OCI-M2 (cell line): ENCODE measurements at regions not wholly inside any gene's neighbourhood (a gene's known extent, or its start where the extent isn't known, plus 50 kb on each side); places are given as distances from the start of the nearest gene placed in this dataset.
A peak's percentile ranks its signal among the peaks of the same experiment; 100 is the strongest.
"Not testable (repeated sequence)": the region's sequence is repeated elsewhere in the genome, so short reads cannot be mapped to it uniquely, and the experiment has no call there.

Experiments
- DNase-seq: peaks from one replicate; lab custom pipeline; 2025; ENCODE audit not compliant: unreplicated experiment; lab: John Stamatoyannopoulos, UW

DNA sequence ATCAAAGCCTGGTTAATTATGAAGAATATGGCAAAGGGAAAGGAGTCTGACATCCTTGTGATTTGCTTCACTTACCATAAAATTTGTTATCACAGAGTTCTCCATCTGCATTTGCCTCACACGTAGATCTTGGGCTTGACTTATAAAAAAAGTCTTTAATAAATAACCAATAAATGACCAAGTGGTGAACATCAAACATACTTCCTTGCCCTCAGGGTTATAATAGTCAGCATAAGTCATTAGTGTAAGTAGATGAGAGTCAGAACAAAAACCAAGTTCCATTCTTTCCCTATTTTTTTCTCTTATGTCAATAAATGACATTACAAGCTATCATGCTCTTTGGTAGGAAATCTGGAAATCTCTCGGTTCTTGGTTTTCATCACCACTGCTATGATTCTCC lies 635.4 kb upstream of the ATXN7L3B start:
- no peak for DNase-seq

DNA sequence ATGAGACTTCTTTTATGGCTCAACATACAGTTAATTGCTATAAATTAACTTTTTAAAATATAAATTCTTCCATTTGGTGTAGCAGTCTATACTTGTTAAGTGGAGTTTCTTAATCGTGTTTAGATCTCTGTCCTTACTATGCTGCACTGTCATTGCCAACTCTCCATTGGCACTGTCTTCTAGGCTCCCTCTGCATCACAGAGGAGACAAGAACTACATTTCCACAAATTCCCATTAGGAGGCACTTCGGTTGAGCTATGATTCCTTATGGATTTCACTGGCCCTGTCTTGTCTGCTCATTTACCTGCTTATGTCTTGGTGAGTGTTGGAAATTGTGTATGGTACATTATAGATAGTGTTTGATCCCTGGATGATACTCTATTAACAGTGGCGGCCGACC lies 630.9 kb upstream of the ATXN7L3B start:
- DNase-seq, result no peak

DNA sequence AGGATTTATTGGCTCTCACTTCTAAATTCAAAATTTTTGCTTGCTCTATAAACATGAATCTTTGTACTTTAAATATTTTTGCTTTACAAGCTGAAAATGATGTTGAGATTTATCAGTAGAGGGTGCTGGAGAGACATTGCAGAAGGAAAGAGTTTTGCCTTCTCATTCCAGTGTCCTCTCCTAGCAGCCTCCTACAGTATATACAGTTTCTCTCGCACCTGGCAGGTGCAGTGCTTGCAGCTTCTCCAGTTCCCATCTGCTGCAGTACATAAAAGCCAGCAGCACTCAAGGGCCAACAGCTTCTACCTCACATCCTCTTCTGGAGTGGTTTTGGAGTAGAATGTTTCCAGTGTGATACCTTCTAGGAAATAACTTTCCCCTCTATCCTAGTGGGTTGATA lies 601.8 kb upstream of the ATXN7L3B start:
- DNase-seq, result no peak

DNA sequence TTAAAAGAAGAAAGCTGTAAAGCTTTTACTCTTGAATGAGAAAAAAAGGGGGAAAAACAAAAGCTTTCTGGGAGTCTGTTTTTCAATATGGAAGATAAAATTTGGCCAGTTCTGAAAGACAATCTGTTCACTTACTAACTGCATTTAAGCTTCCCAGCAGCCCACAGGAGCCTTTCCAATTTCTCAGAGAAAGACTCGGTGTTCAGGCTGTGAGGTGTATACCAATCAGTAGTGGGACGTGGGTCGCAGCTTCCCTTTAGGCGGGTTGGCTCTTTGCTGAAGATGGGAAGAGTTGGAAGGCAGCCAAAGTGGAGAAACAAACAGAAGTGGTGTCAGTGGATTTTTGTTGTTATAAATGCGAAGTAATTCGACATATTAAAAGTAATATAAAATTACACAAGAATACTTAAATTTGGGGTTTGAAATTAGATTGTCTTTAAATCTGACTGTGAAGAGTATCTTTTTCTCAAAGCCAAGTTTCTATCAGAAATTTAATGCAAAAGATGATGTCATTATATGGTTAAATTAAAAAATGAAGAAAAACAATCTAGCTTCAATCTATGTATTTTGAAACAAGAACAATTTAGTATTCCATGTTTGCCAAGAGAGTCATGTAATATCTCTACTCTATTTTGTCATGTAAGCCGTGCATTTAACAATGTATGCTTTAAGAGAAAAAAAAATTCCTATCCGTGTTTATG lies 590.2 kb upstream of the ATXN7L3B start:
- no peak for DNase-seq

DNA sequence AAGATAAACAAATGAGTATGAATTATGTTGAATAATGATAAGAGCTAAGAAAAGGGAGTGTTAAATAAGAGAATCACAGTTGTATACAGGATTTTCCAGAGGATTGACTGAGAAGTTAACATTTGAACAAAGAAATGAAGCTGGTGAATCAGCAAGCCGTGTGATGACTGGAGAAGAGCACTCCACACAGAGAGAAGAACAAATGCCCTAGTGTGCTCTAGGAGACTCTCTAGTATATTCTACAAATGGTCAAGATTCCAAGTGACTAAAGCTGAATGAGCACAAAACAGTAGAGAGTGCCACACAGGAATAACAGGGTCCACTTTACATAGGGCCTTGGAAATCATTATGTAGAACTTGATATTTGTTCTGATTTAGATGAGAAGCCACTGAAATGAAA lies 587.1 kb upstream of the ATXN7L3B start:
- DNase-seq, result no peak

DNA sequence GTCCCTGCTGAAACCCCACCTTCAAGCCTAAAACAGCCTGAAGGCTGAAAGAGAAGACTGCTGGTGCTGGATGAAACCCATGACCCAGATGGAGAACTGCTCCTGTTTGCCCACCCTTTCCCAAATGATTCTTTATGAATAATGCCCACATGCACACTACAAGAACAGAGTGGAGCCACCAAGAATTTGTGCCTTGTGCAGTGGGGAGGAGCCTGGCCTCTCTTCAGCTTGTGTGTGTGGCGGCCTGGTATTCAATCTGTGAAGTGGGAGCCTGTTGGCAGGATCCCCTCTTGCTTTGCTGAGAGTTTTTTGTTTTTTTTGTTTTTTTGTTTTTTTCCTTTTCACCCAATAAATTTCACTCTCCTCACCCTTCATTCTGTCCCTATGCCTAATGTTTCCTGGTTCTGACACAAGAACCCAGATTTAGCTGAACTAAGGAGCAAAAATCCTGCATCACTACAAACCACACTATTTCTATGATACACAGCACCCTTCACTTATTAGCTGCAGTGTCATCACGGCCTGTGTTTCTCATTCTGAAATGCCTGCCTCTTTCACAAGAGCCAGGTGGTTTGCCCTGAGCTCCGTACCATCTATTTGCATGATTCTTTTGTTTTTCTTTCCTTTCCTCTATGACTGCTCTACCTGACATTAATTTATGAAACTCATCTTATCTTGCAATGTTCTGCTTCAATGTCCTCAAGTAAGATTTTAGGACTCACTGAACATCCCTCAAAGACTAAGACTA lies 585.5 kb upstream of the ATXN7L3B start:
- no peak for DNase-seq

DNA sequence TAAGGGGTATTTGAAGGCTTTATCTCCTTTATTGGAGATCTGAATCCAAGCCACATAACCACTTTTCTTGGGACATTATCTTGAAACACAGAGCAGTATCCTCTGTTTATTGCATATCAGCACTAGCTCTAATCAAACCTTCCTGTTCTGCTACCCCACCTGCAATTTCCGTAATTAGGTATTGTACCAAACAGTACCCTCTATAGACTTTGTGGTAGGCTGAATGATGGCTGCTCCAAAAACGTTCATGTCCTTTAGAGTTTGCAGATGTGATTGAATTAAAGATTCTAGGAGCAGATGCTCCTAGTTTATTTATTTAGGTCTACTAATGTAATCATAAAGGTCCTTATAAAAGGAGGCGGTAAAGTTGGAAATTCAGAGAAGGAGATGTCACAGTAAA lies 573.0 kb upstream of the ATXN7L3B start:
- no peak for DNase-seq

DNA sequence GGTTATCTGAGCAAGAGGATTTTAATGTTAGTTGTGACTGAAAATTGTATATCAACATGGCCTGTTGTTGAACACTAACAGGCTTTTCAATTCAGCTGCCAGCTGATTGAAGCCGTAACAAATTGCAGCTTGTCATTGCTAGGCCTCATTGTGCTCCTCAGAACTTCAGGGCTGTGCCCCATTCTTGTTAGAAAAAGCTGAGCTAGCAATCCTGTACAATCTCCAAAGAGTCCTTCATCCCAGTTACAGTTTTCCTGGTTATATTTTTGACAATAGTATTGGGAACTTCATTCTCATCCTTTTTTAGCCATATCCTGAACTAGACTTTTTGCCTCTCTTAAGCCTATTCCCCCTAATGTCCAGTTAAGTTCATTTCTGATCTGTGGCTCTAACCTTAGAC lies 564.1 kb upstream of the ATXN7L3B start:
- no peak for DNase-seq

DNA sequence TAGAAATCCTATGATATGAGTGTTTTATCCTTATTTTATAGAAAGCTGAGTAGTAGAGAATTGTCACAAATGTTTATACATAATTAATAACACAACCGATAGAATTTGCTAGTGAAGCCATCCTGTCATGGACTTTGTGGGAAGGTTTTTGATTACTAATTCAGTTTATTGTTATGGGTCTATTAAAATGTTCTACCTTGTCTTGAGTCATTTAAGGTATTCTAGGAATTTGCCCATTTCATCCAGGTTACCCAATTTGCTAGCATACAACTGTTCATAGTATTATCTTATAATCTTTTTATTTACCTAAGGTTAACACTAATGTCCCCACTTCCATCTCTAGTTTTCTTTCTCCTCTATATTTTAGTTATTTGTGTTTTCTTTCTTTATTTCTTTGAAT lies 553.1 kb upstream of the ATXN7L3B start:
- no peak for DNase-seq

DNA sequence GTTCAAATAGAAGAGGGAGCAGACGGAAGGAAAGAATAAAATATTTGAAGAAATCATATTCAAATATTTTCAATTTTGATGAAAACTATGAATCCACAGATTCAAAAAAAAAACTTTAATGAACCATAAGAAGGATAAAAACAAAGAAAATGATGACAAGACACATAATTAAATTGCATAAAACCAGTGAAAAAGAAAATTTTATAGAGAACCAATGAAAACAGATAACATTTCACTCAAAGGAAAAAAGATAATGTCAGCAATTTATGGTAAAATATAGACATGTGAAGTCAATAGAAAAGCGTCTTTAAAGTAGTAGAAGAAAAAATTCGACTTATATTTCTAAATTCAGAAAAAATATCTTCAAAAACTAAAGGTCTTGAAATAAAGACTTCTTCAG lies 546.5 kb upstream of the ATXN7L3B start:
- no peak for DNase-seq

DNA sequence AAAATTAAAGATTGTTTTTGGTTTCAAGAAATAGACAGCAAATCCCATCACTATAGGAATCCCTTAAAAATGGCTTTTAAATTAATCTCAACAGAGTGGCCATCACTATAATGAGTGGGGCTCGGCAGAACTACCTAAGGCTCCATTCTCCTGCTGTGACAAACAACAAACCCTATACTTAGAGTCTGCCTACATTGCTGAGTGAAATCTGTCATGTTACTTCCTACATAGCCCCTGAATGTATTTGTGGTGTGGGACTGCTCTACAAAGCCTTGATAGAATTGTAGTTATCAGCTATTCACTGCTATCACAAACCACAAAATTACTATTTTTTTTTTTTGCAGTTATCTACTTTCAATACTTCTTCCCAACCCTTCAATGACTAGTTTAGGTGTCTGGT lies 538.7 kb upstream of the ATXN7L3B start:
- no peak for DNase-seq

DNA sequence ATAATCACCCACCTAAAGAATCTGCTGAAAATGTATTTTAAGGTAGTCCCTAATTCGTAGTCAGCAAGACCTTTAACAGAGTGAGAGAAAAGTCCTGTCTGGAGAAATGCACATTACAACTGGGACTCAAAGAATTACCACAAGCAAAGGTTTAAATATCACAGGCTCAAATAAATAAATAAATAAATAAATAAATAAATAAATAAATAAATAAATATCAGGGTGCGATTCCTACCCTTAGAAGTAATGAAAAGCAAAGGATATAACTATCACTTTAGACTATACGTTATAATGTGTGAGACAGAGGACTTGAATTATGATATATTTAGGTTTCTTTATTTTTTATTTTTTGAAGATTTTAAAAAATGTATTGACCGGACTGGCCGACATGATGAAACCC lies 522.5 kb upstream of the ATXN7L3B start:
- DNase-seq, result no peak

DNA sequence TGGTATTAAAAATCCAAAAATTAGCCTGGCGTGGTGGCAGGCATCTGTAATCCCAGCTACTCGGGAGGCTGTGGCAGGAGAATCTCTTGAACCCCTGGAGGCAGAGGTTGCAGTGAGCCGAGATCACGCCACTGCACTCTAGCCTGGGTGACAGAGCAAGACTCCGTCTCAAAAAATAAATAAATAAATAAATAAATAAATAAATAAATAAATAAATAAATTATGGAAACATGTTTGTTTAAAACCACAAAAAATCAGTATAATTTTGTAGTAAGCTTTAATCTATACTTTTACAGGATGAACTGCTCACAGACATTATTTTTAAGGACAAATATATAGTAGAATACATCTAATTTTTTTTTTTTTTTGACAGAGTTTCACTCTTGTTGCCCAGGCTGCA lies 521.3 kb upstream of the ATXN7L3B start:
- not testable (repeated sequence) for DNase-seq

DNA sequence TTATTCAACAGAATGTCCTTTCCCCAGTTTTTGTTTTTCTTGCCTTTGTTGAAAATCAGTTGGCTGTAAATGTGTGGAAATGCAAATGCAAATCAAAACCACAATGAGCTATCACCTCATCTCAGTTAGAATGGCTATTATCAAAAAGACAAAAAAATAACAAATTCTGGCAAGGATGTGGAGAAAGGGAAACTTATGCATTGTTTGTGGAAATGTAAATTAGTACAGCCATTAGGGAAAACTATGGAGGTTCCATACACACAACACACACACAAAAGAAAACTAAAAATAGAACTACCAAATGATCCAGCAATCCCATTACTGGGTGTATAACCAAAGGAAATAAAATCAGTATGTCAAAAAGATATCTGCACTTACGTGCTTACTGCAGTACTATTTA lies 518.8 kb upstream of the ATXN7L3B start:
- DNase-seq, result no peak

DNA sequence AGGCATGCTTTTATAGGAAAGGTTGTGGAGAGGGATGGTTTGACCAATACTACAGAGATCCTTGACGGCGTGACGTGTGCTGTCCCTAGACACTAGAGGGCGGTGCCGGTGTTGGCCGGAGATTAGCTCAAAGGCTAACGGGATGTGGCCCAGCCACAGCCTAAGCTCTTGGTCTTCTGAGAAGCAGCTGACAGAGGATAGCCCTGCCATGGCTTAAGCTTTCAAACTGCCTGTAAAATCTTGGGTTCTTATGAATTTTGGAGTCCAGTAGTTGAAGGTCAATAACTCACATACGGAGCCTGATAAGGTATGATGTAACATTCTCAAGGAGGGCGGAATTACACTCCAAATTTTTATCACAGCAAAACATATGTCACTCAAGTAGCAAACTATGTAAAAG lies 515.7 kb upstream of the ATXN7L3B start:
- peak; percentile 70 for DNase-seq

DNA sequence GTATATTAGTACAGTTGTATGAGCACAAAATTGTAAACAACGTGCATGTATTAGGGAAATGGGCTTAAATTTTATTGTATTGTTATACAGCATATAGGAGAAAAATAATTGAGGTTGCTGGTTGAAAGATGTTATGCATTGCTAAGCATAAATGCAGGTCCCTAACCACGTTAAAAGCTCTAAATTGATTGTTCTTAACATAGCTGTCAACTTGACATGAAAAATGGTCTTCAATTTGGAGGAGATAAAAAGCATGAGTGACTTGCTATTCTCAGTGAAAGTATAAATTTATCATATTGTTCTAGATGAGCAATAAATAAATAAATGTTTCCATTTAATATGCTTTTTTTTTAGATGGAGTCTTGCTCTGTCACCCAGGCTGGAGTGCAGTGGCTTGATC lies 506.6 kb upstream of the ATXN7L3B start:
- no peak for DNase-seq

DNA sequence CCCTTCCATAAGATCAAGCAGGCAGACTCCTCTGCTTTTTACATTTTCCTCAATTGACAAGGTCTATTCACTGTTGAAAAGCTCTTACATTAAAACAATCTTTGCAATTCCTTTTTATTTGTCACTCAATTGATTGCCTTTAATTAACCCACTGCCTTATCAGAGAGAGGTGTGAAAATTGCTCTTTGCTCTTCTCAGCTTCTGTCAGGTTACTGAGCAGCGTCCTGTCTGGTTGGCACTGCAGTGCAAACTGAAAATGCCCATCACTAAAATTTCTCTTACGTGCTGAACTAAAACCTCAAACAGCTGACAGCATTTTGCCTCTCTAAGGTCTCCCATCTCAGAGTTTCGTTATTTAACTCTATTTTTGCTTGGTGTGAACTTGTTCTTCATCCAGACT lies 504.1 kb upstream of the ATXN7L3B start:
- DNase-seq, result no peak

DNA sequence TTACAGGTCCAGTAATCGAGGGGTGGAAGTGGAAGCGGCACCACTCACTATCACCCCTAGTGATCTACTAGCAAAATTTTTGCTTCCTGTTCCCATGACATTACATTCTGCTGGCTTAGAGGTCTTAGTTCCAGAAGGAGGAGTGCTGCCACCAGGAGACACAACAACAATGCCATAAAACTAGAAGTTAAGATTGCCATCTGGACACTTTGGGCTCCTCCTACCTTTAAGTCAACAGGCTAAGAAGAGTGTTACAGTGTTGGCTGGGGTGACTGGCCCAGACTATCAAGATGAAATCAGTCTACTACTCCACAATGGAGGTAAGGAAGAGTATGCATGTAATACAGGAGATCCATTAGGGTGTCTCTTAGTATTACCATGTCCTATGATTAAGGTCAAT lies 498.5 kb upstream of the ATXN7L3B start:
- DNase-seq, result not testable (repeated sequence)

DNA sequence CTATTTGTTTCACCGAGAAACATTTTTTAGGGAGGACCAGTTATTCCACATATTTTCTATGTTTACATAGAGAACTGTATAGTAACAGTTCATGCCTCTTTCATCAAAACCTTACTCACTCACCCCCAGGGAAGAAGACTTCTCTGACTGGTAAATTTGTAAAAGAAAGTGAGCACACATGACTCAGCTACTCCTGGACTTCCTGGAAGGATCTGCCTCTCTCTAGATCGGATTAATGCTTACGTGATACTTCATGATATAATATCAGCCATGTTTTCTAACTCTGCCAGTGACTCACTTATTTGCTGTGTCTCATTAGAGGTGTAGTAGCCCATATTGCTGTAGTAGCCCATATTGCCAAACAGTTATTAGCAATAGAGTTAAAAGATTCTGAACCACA lies 494.3 kb upstream of the ATXN7L3B start:
- no peak for DNase-seq

DNA sequence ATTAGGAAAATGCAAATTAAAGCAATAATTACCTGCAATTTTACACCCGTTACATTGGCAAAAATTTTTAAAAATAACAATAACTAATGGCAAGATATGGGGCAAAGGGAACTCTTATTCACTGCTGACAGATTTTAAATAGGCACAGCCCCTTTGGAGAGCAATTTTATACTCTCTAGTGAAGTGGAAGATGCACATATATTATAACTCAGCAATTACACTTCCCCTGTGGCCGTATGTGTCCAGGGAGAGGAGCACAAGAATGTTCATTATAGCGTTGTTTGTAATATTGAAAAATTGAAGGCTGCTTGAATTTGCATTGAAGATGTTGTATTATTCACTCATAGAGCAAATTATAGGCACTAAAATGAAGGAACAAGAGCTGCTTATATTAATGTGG lies 488.3 kb upstream of the ATXN7L3B start:
- DNase-seq, result no peak

DNA sequence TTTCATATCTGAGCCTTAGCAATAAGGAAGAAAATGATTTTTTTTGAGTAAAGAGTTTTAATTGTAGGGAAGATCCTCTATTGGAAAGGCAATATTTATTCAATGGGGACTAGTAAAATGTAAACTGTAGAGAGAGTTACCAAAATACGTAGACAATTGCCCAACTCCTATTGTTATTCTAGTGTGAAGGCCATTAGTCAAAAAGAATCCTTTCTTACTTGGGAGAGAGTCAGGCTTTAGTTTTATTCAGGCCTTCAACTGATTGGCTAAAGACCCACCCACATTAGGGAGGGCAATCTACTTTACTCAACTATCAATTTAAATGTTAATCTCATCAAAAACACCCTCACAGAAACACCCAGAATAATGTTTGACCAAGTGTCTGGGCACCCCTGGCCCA lies 485.8 kb upstream of the ATXN7L3B start:
- no peak for DNase-seq

DNA sequence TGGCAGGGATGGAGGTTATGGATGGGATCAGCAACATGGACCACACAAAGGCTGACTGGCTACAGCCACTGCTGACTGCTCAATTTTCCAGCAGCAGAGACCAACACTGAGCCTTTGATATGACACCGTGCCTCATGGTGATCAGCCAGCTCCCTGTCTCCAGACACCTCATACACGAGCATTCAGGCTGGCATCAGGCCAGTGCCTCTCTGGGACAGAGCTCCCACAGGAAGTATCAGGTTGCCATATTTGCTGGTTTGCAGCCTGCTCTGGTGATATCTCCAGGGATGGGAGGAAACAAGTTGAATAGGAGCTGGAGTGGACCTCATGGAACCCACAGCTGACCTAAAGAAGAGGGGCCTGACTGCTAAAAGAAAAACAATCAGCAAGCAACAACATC lies 471.2 kb upstream of the ATXN7L3B start:
- no peak for DNase-seq

DNA sequence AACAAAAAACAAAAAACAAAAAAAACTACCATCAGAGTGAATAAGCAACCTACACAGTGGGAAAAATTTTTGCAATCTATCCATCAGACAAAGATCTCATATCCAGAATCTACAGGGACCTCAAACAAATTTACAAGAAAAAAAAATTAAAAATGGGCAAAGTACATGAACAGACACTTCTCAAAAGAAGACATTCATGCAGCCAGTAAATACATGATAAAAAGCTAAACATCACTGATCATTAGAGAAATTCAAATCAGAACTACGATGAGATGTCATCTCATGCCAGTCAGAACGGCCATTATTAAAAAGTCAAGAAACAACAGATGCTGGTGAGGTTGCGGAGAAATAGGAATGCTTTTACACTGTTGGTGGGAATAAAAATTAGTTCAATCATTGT lies 466.5 kb upstream of the ATXN7L3B start:
- no peak for DNase-seq
